Myocyte (in vitro differentiated cells): ENCODE measurements at regions not wholly inside any gene's neighbourhood (a gene's known extent, or its start where the extent isn't known, plus 50 kb on each side); places are given as distances from the start of the nearest gene placed in this dataset.
A peak's percentile ranks its signal among the peaks of the same experiment; 100 is the strongest.

Experiments used
- DNase-seq: peaks from one replicate; pipeline ENCODE4 v3.0.0-alpha.2; 2012; ENCODE audit warnings: low read depth

DNA sequence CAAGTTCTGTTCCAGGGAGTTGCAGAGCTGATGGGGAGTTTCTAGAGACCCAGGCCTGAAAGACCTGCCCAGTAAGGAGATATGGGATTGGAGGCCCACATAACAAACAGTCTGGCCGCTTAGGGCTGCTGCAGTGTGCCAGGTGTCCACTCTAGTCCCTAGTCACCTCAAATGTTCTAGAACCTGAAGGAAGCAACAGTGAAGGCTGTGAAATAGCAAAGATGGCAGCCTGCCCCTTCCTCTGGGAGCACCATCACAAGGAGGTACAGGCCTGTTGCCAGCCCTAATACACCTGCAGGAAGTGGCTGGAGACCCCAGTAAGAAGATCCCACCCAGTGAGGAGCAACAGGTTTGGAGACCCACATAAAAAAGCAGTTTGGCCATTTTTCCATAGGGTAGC, 783.8 kb upstream of the EDIL3 start:
- no peak for DNase-seq

DNA sequence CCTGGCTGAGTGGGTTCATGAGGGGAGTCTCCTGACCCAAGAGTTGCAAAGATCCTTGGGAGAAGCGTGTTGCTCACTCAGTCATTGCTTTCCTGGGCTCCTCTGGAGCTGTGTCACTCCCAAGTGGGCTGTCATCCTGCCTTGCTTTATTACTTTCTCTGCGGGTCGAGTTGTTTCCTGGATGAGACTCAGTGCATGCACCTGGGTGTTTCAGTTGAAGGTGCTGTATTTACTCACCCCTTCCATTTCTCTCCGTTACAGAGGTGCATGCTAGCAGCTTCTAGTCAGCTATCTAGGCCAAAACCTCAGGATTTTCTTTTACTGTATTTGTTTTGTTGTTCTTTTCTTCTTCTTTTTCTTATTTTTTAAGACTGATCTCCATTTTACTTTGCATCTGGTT, 785.5 kb upstream of the EDIL3 start:
- no peak for DNase-seq

DNA sequence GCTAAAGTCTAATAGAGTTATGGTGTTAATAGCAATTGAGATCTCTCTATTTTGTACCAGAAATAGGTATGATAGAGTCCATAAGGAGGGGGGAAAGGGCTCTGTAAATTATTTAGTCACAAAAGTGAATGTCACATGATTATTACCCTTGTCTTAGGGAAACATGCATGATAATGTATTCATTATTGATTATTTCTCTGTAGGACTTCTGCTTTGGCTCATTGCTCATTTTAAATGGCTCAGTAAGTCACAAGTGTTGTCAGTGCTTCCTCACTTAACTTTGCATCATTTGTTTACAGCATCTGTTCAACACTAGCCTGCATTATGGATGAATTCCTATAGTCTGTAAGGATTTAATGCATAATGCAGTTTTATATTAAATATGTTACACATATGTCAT, 788.8 kb upstream of the EDIL3 start:
- no peak for DNase-seq

DNA sequence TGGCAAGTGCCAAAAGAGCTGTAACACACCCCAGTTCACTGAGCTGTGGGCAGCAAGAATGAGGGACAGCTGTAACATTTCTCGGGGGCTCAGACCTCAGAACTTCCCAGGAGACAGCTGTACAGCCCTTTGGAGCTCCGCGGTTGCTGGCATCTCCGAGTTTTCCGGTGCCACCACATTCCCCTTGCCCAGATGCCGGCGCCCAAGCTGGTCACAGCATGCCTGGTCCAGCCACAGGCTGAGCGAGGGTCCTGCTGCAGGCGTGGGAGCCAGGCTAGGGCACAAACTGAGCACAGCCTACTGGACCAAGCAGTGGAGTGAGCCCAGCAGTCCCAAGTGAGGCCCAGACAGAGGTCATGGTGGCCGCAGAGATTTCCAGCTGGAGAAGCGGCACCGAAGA, 797.7 kb upstream of the EDIL3 start:
- DNase-seq: peak; percentile 83

DNA sequence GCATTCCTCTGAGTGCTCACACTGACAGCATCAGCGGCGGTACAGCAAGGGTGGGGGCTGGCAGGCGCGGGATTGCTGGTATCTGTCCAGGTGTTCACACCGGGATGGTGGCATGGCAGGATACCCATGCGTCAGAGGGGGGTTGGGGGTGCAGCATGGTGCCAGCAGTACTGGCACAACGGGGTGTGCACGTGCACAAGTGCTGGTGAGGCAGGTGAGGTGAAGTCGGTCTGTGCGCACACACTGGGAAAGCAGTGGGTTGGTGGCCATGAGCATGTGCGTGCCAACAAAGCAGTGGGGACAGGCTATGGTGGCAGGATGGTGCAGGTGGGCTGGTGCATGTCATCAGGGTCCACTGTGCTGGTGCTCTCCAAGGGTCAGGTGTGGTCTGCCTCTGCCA, 819.6 kb upstream of the EDIL3 start:
- DNase-seq: no peak

DNA sequence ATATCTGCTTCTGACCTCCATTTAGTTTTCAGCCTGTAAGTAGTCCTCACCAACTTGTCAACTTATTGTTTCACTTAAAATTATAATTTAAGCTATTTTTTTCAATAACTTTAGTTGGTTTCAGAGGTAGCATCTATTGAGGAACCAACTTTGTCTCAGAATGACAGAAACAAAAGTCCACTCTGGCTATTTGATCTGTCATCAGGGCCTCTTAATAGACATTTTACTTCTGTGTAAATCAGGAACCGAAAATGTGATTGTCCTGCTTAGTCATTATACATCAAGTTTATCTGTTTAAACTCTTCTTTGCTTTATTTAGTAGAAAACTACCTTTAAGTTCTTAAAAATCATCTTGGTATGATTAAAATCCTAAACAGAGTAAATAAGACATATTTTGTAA, 820.8 kb upstream of the EDIL3 start:
- DNase-seq: no peak

DNA sequence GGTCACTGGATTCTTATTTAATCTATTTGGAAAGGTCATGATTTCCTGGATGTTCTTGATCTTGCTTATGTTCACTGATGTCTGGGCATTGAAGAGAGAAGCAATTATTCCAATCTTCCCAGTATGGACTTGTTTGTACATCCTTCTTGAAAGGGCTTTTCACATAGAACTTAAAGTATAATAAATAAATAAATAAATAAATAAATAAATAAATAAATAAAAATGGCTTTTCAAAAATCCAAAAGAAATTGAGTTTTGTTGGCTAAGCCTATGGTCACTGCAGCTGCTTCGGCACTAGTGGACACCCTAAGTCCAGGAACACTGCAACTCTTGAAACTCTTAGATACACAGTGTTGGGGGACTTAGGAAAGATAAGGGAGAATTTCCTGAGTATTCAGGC, 840.7 kb upstream of the EDIL3 start:
- no peak for DNase-seq

DNA sequence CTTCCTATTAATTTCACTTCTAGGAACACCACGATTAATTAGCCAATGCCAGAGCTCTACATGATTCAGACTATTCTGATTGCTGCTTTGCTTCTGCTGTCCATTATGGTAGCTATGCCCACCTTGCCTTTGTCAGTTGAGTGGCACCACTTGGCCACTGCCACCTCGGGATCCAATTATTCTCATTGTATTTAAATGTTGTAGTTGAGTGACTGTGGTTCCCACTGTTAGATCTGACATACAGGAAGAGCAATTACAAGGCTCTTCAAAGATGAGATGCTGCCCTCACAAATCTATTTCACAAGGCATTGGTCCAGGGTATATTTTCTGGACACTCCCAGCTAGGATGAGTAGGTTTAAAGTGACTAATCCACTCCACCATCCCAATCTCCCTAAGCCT, 864.5 kb upstream of the EDIL3 start:
- DNase-seq: no peak

DNA sequence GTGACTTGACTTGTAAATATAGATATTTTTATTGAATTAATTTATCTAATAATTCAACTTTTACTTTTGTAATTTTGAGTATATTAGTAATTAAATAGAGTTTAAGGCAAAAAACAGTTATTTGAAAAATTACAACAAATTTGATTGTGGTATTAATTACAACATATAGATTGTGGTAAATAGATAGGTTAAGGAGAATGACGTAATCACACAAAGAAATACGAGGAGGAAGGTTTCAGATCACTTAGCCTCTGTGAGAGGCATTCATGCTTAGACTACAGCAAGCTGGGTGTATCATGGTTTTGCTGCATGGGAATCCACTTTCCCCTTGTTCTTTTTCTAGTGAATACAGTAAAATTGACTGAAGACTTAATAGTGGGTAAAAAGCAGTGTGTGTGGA, 878.4 kb upstream of the EDIL3 start:
- DNase-seq: no peak

DNA sequence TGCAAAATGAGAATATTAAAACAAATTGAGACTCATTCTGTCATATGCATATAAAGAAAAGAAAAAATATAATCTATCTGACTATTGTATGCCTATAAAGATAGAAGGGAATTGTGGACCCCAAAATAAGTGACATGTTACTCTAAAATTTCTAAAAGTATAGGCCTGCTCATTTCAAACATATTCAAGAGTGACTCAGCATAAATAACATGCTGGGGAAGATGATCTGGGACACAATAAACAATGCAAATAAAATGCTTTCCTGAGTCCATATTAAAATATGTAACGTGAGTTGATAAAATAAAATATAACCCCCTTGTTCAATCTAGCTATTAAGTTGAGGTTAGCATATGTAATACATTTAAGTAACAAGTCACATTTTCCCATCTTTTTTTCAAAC, 882.0 kb upstream of the EDIL3 start:
- no peak for DNase-seq

DNA sequence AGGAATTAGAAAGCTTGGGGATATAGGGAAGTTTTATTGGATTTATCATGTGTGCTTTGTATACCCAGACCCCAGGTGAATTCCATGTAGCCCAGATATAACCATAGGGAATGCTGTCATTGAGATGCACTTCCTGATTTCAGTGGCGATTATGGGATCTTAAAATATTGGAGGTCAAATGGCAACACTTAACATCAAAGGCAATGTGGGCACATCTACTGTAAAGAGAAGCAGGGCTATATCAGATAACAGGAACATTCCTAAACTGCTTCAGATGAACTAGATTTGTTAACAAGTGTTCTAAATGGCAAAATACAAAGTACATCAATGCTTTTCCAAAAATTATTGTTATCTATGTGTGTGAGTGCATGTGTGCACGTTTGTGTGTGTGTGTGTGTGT, 883.5 kb upstream of the EDIL3 start:
- no peak for DNase-seq

DNA sequence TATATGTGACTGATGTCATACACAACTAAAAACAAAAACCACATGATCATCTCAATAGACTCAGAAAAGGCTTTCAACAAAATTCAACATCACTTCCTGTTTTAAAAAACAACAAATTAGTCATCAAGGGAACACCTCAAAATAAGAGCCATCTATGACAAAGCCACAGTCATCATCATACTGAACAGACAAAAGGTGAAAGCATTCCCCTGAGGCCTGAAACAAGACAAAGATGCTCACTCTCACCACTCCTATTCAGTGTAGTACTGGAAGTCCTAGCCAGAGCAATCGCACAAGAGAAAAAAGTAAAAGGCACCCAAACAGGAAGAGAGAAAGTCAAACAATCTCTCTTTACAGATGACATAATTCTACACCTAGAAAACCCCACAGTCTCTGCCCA, 893.5 kb upstream of the EDIL3 start:
- no peak for DNase-seq

DNA sequence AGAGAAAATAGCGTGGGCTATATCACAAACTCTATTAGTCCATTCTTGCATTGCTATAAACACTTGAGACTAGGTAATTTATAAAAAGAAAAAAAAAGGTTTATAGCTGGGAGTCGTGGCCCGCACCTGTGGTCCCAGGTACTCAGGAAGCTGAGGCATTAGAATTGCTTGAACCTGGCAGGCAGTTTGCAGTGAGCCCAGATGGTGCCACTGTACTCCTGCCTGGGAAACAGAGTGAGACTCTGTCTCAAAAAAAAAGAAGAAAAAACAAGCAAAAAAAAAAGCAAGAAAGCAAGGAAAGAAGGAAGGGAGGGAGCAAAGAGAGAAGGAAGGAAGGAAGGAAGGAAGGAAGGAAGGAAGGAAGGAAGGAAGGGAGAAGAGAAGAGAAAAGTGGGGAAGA, 904.2 kb upstream of the EDIL3 start:
- no peak for DNase-seq

DNA sequence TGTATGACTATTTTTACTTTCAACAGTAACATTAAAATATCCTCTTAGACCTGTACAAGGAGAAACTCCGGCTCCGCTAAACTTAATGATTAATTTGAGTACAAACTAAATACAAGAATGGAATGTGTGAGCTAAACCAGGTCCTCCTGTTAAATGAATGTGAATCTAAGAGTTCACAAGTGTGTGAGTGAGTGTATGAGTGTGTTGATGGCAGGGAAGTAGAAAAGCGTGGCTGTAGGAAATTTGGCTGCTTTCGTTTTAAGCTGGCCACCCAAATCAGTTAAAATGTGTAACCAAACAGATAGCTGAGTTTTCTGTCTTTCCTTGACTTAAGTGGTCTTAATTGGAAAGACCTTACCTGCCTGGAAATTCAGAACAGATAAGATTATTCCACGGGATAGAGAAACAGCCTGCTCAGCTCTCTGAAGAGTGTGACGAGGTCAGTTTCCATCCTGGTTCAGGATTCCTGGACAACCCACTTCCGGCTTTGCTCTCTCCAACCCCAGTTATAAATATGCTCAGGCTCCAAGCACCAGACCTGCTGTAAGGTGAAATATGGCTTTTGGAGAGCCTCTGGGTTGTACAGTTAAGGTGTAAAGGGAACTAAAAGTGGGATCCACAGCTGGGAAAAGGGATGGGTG, 908.6 kb upstream of the EDIL3 start:
- DNase-seq: peak; percentile 13

DNA sequence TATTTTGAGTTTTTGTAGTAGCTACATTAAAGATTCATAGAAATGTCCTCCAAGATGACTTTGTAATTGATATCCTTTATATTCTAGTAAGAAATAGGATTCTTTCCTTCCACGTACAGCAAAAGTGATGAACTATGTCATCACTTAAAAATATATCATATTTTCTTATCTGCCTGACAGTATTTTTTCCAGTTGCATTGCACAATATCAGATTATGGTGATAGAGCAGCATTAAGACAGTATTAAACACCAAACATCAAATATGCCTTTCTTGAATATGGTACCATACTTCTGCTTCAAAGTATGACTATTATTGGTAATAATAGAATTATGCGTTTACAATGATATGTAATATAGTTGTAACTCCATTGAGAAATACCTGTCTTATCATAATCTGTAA, 919.8 kb upstream of the EDIL3 start:
- no peak for DNase-seq

DNA sequence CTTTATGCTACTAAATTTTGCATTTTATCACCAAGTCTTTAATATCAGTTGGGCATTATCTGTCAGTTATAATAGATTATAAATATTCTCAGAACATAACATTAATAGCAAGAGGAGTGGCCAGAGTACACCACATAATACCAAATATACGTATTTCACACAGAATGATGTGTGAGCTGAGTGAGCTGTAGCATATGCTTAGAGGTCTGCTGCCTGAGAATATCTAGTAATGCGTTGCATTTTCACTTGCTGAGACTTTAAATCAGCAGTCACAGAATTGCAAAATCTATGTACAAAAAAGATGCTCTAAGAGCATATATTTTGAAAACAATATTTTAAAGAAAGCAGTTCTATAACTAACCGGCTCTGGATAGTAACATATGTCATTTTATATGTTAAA, 921.1 kb upstream of the EDIL3 start:
- DNase-seq: no peak

DNA sequence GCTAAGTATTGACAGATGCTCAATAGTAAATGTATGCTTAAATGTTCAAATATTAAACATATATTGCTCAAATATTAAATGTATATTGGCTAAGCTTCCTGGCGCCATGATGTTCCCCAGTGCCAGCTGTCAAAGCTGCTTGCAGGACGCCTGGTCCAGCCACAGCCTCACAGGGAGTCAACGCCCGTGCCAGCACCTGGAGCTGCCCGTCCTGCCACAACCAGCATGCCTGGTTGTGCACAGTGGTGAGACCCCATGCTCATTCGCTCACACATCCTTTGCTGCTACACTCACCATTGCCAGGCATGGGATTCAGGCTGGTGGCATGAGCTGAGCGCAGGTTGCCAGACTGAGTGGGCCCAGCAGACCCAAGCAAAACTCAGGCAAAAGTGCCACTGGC, 926.9 kb upstream of the EDIL3 start:
- no peak for DNase-seq

DNA sequence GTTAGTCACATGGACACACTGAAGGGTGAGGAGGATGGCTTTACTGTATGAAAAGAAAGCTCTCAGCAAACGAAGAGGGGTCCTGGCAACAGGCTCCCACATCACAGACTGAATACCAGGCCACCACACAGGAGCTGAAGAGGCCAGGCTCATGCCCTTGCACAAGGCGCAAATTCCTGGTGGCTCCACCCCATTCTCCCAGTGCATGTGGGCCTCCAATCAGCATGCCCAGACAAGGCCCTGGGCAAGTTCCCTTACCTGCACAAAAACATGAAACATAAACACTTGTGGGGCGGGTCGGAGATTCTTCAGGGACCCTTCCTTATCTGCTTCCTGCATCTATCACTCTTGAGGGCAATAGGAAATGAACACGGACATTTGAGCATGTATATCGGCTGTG, 935.8 kb upstream of the EDIL3 start:
- DNase-seq: no peak

DNA sequence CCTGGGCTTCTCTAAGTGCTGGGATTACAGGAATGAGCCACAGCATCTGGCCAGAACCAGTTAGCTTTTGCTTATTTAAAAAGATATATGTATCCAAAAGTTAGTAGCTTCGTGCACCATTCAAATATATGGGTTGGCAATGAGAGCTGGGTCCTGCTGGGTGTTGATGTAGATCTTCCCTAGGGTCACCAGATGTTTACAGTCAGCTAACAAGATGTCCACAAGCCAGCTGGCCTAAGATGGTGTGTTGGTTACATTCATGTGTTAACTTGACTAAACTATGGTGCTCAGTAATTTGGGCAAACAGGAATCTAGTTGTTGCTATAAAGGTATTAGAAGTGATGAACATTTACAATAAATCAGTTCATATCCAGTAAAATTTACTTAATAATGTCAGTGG, 948.6 kb upstream of the EDIL3 start:
- no peak for DNase-seq

DNA sequence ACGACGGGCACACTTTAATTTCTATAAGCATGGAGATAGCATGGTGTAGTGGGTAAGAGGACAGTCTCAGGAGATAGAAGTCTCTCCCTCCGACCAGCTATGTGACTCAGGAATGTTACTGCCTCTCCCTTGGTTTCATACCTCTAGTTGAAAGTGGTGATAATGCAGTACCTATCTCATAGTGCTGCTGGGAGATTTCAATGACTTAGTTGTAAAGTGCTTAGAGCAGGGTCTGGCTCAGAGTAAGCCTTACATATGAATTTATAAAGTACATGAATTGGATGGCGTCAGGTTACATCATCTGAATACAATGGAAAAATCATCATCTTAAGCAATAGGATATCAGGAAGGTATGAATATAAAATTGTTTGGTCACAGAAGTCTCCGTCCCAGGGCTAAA, 952.8 kb upstream of the EDIL3 start:
- no peak for DNase-seq

DNA sequence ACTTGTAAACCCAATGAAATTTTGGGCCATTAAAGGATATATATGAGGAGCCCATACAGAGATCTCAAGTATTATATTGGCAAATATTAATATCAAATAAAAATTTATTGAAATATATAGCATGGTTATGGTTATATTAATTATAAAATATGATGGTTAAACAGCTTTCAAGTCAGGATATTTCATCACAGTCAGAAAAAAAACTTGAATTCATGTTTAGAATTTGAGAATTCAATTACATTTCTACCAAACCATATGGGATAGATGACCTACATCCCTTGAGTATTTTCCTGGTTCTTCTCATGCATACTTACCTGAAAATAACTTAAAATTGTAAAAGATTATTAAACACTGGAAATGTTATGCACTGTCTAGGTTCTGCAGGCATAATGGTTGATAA, 956.1 kb upstream of the EDIL3 start:
- no peak for DNase-seq

DNA sequence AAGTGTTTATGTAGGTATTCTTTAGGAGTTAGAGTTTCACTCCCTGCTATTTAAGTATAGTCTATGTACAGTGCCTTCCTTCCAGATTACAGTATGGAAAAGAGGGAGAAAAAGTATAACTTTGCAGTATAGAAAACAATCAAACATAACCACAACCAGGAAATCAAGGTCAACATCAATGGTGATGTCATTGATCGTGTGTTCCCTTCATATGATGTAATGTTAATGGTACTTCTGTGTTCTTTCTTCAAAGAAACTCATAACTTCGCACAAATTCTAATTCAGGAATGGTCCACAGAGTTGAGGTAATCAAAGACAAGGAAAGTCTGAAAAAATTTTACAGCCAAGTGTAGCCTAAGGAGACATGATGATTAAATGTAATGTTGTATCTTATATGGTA, 961.1 kb upstream of the EDIL3 start:
- no peak for DNase-seq

DNA sequence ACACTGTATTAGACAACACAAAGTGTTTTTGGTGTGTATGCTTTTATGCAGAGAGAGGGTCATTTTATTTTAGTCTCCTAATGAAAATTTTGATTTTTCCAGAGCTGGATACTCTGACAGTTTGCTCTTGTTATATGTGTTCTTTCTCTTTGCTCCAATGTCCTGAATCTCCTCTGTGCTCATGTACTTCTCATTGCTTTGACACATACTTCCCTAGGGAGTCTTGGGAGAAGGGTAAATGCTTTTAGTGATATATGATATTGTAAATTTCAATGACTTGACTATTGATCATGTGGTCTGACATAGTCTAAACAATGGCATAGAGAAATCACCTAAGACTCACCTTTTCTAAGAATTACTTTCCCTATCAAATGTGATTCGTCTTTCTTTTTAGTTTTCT, 972.6 kb upstream of the EDIL3 start:
- no peak for DNase-seq

DNA sequence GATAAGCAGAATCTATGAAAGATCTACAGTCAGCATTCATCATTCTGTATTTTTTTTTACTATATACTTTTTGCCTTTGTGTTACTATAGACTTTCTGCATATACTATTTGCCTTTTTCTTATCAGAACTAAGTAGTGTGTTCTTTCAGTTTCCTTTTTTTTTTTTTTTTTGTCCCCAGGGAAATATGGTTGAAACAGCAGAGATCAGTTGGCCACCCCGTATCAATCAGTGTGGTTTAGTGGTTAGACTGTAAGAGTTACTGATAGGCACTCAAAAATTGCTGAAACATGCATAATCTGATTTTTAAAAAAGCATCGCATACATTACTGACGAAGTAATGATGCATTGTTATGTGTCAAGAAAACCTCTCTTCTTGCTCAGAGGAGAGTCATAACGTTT, 990.8 kb upstream of the EDIL3 start:
- no peak for DNase-seq
